ENCODE measurements at regions not wholly inside any gene's neighbourhood (a gene's known extent, or its start where the extent isn't known, plus 50 kb on each side); places are given as distances from the start of the nearest gene placed in this dataset.

DNA sequence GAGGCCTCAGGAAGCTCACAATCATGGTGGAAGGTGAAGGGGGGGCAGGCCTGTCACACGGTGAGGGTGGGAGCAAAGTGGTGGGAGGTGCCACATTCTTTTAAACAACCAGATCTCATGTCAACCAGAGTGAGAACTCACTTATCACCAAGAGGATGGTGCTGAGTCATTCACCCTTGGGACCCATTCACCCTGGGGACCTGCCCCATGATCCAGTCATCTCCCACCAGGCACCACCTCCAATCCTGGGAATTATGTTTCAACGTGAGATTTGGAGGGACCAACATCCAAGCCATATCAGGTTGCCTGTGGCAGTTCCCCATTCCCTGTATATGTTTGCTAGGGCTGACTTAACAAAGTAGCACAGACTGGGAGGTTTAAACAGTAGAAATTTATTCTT lies 318.4 kb upstream of the CLNK start:
- TF ChIP-seq POLR2A (IDR thresholded peaks at IDR 0.05), result no peak
- TF ChIP-seq, protein P1, sequence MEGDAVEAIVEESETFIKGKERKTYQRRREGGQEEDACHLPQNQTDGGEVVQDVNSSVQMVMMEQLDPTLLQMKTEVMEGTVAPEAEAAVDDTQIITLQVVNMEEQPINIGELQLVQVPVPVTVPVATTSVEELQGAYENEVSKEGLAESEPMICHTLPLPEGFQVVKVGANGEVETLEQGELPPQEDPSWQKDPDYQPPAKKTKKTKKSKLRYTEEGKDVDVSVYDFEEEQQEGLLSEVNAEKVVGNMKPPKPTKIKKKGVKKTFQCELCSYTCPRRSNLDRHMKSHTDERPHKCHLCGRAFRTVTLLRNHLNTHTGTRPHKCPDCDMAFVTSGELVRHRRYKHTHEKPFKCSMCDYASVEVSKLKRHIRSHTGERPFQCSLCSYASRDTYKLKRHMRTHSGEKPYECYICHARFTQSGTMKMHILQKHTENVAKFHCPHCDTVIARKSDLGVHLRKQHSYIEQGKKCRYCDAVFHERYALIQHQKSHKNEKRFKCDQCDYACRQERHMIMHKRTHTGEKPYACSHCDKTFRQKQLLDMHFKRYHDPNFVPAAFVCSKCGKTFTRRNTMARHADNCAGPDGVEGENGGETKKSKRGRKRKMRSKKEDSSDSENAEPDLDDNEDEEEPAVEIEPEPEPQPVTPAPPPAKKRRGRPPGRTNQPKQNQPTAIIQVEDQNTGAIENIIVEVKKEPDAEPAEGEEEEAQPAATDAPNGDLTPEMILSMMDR (IDR thresholded peaks at IDR 0.05), result no peak

All from upper lobe of left lung (tissue), 4 donors.